ENCODE measurements at regions not wholly inside any gene's neighbourhood (a gene's known extent, or its start where the extent isn't known, plus 50 kb on each side); places are given as distances from the start of the nearest gene placed in this dataset.

GRCh38 chr6:14286144-14286543 lies 168.6 kb downstream of the CD83 start:
- no peak for TF ChIP-seq POLR2A (IDR thresholded peaks at IDR 0.05)
- no peak for TF ChIP-seq CTCF (IDR thresholded peaks at IDR 0.05)
